ENCODE measurements at regions not wholly inside any gene's neighbourhood (a gene's known extent, or its start where the extent isn't known, plus 50 kb on each side); places are given as distances from the start of the nearest gene placed in this dataset.
A peak's percentile ranks its signal among the peaks of the same experiment; 100 is the strongest.

DNA sequence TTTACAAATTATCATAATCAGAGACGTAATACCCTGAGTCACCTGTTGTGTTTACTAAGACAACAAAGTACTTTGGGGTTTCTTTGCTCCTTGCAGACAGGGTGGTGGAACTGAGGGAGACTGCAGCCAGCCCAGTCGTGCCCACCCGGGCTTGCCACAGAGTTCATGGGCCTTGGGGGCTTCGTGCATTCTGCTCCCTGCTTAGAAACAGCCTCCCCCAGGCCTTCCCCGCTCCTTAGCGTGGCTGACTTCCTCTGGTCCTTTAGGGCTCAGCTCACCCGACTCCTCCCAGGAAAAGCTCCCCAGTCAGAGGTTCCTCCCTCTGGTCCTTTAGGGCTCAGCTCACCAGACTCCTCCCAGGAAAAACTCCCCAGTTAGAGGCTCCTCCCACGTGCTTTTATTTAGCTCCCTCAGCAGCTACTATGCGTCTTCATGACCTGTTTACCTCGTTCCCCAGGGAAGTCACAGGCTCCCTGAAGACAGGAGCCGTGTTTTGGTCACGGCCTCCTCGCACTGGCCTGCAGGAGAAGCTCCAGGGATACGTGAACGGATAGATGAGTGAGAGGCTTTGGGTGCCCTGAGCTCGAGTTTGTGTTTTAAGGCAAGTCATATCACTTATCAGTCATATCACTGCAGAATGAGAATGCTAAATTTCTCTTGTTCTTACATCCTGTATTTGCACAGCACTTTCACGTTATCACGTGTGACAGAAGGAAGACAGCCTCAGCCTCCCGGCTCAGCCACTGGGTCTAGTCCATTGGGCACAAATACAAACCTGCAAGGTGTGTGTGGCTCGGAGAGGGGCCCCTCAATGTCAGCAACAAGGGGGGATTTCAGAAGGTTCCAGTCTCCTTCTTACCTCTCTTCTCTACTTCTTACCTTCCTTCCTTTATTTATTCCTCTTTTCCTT lies 52.7 kb upstream of the VIPR2 start:
- Mint-ChIP-seq H3K4me1 (peaks cover 12 to 29% (median 17%) of the 10 kb centered on the region in 3 donors), H3K9me3 (peaks cover 0 to under 1% (median 0%) of the 10 kb centered on the region in 7 donors), H3K36me3 (no peaks in the 10 kb centered on the region), H3K27ac (peak overlapping the region in 4 of 6 donors; percentile 18 to 85 (median 54)), H3K4me3 (peak overlapping the region in 4 of 8 donors; percentile 52 to 84 (median 71)), H3K27me3 (no peaks in the 10 kb centered on the region)
- no peak for DNase-seq
- ATAC-seq (ENCODE audit: low read depth in 2 of 2), result no peak

DNA sequence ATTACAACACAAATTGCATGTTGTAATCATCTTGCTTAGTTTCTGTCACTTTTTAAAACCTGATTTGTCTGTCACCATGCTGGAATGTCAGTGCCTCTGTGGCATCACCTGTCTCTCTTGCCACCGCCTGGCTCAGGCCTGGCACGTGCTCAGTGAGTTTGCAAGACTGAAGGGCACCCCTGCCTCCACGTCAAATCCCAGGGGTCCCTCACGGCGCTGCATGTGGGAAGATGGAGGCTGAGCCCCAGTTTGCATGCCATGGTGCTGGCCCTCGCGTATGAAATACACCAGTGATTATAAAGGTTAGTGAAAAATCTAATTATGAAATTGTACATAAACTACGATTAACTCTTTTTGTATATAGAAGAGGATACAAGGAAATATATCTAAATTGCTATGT lies 51.9 kb upstream of the VIPR2 start:
- peaks cover 0 to 5% (median 0%) of the 10 kb centered on the region in 3 donors for H3K27me3 Mint-ChIP-seq
- DNase-seq, result no peak
- H3K36me3 Mint-ChIP-seq, result no peaks in the 10 kb centered on the region
- H3K4me3 Mint-ChIP-seq, result peak overlapping the region in 3 of 8 donors; percentile 7 to 74 (median 68)
- H3K9me3 Mint-ChIP-seq, result no peaks in the 10 kb centered on the region
- no peak for ATAC-seq (ENCODE audit: low read depth in 2 of 2)
- no peak overlapping the region for H3K27ac Mint-ChIP-seq
- H3K4me1 Mint-ChIP-seq, result peaks cover 12 to 29% (median 17%) of the 10 kb centered on the region in 3 donors

DNA sequence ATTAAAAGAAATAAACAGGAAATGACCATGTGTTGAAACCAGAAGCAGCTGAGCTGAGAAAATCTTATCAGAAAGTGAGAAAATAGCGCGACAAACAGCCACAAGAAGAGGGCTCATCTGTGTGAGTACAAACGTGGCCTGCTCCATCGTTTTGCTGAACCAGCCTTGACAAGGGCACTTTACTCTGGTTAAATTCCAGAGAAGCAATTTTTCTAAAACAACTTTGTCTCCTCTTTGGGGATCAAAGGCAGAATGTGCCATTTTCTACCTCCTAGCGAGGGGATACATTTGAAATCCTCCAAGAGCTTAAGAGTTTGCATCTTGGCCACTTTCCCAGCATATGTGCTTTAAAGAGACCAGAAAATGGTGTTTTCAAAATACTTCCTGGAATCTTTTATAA lies 51.3 kb upstream of the VIPR2 start:
- no peaks in the 10 kb centered on the region for H3K9me3 Mint-ChIP-seq
- peak overlapping the region in 2 of 6 donors; percentile 27 to 37 for H3K27ac Mint-ChIP-seq
- peak overlapping the region in 1 of 8 donors; percentile 70 for H3K4me3 Mint-ChIP-seq
- DNase-seq, result no peak
- no peak for ATAC-seq (ENCODE audit: low read depth in 2 of 2)
- peaks cover 12 to 29% (median 17%) of the 10 kb centered on the region in 3 donors for H3K4me1 Mint-ChIP-seq
- peaks cover 0 to 11% (median 4%) of the 10 kb centered on the region in 3 donors for H3K27me3 Mint-ChIP-seq
- no peaks in the 10 kb centered on the region for H3K36me3 Mint-ChIP-seq

All from naive B cell (primary cell).